ENCODE measurements at regions not wholly inside any gene's neighbourhood (a gene's known extent, or its start where the extent isn't known, plus 50 kb on each side); places are given as distances from the start of the nearest gene placed in this dataset.

- no peaks in the 10 kb centered on the region for H3K9me3 Mint-ChIP-seq
- H3K27ac Mint-ChIP-seq, result no peak overlapping the region
- no peaks in the 10 kb centered on the region for H3K36me3 Mint-ChIP-seq (ENCODE audit: low read depth)
- ATAC-seq (ENCODE audit: low read depth) (no peak), DNase-seq (no peak)
- ChIA-PET POLR2A (no interaction called here), CTCF (no interaction called here)
- no peaks in the 10 kb centered on the region for H3K4me1 Mint-ChIP-seq
- no peak overlapping the region for H3K4me3 Mint-ChIP-seq
- TF ChIP-seq CTCF (IDR thresholded peaks at IDR 0.05), result no peak
- no peaks in the 10 kb centered on the region for H3K27me3 Mint-ChIP-seq
- intact Hi-C loops (cut with micrococcal nuclease), result no loop called here
These were observed 156.3 kb upstream of the TAPT1 start for GRCh38 chr4:16382571-16382970.

DNA sequence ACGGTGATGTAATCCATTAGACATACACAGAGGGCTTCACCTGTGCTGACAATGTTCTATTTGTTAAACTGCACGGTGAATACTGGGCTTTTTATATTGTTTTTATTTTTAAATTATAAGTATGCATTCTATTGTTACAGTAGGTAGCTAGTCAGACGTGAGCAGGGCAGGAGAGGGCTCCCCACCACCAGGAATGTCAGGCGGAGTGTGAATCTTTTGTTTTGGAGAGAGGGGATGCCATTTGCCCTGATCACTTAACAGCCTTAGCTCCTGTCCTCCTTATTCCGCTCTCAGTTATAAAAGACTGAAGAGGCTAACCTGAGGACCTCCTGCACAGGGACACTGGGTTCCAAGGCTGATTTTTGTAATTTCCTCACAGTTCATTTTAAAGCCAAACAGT, 151.6 kb upstream of the TAPT1 start:
- Mint-ChIP-seq H3K4me1 (no peaks in the 10 kb centered on the region), H3K9me3 (no peaks in the 10 kb centered on the region), H3K36me3 (ENCODE audit: low read depth) (no peaks in the 10 kb centered on the region), H3K27me3 (no peaks in the 10 kb centered on the region), H3K4me3 (no peak overlapping the region), H3K27ac (no peak overlapping the region)
- ChIA-PET POLR2A (no interaction called here), CTCF (no interaction called here)
- no peak for DNase-seq
- intact Hi-C loops (cut with micrococcal nuclease), result no loop called here
- no peak for ATAC-seq (ENCODE audit: low read depth)
- TF ChIP-seq CTCF (IDR thresholded peaks at IDR 0.05), result no peak

GRCh38 chr4:16365036-16365569, 138.8 kb upstream of the TAPT1 start:
- Mint-ChIP-seq H3K9me3 (peaks cover 3% of the 10 kb centered on the region), H3K36me3 (ENCODE audit: low read depth) (no peaks in the 10 kb centered on the region), H3K4me1 (no peaks in the 10 kb centered on the region), H3K4me3 (no peak overlapping the region), H3K27ac (no peak overlapping the region), H3K27me3 (no peaks in the 10 kb centered on the region)
- intact Hi-C loops (cut with micrococcal nuclease), result no loop called here
- no peak for DNase-seq
- ATAC-seq (ENCODE audit: low read depth), result no peak
- TF ChIP-seq CTCF (IDR thresholded peaks at IDR 0.05), result no peak
- ChIA-PET CTCF (no interaction called here), POLR2A (no interaction called here)

DNA sequence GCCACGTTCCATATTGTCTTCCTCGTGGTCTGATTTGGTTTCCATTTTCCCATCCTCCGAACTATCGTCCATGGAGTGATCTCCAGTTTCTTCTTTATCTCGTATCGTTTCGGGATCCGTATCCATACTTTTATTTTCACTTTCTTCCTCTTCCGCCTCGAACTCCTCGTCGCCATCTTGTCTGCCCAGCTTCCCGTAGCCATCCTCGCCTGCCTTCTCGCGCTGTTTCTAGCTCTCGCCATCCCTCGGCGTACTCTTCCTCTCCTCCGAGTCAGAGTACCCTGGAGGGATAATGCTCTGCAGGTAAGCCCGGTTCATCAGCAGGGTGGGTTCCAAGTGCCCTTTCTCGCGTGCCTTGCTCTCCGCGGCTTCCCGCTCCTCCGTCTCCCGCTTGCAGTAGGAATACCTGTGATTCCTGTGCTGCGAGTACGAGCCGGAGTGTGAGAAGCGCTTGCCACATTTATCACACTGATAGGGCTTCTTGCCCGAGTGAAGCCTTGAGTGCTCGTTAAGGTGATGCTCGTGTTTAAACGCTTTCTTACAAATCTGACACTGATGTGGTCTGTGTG, 134.5 kb upstream of the TAPT1 start:
- intact Hi-C loops (cut with micrococcal nuclease), result no loop called here
- no peak for ATAC-seq (ENCODE audit: low read depth)

DNA sequence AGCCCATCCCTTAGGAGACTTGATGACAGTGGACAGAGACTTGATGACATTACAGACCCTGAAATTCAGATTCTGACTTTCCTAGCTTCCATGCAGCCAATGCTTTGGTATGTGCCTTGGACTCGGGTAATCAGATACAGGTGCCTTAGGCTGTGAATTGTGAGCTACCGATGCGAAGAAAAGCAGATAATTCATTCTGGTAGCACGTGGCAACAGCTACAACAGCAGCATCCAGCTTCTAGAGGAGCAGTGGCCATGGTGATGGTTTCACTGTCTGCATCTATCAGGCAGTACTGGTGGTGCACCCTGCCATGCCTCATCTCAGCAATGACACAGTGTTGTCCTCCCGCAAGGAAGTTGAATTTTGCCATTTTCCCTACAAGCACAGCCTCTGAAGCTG, 126.9 kb upstream of the TAPT1 start:
- ATAC-seq (ENCODE audit: low read depth) (no peak), DNase-seq (no peak)
- no peaks in the 10 kb centered on the region for H3K9me3 Mint-ChIP-seq
- POLR2A ChIA-PET, result no interaction called here
- TF ChIP-seq CTCF (IDR thresholded peaks at IDR 0.05), result no peak
- CTCF ChIA-PET, result no interaction called here
- intact Hi-C loops (cut with micrococcal nuclease), result no loop called here
- H3K4me1 Mint-ChIP-seq, result no peaks in the 10 kb centered on the region
- no peak overlapping the region for H3K27ac Mint-ChIP-seq
- H3K27me3 Mint-ChIP-seq, result peaks cover 4% of the 10 kb centered on the region
- no peaks in the 10 kb centered on the region for H3K36me3 Mint-ChIP-seq (ENCODE audit: low read depth)
- H3K4me3 Mint-ChIP-seq, result no peak overlapping the region

More for the DNA sequence above, 134.5 kb upstream of the TAPT1 start:
- Mint-ChIP-seq H3K4me1 (no peaks in the 10 kb centered on the region), H3K4me3 (no peak overlapping the region), H3K9me3 (no peaks in the 10 kb centered on the region), H3K27me3 (peaks cover 2% of the 10 kb centered on the region), H3K36me3 (ENCODE audit: low read depth) (no peaks in the 10 kb centered on the region), H3K27ac (no peak overlapping the region)
- CTCF ChIA-PET, result no interaction called here
- POLR2A ChIA-PET, result no interaction called here
- TF ChIP-seq CTCF (IDR thresholded peaks at IDR 0.05), result no peak
- DNase-seq, result no peak

Measured in activated B cell treated with CpG ODN at 0.5 μM for 24 hours (primary cell).